SK-N-SH treated with all-trans-retinoic acid at 6 μM for 48 hours (cell line): ENCODE measurements at regions not wholly inside any gene's neighbourhood (a gene's known extent, or its start where the extent isn't known, plus 50 kb on each side); places are given as distances from the start of the nearest gene placed in this dataset.

ENCODE experiments used
- ATAC-seq: fragments of 200-7000 bp; cut with Tn5 transposase; 3 replicates; pipeline ENCODE4 v1.9.1; 2020; ENCODE audit warnings: mild to moderate bottlenecking, moderate library complexity
- ARNTL ChIP-seq: fragments of 450-650 bp; formaldehyde crosslinking; IDR thresholded peaks from 2 replicates; pipeline ENCODE4 v1.5.0; 2020; ENCODE audit warnings: low read depth, mild to moderate bottlenecking, moderate library complexity, borderline replicate concordance
- BACH2 ChIP-seq: fragments of 250-450 bp; sonication (Bioruptor Pico); IDR thresholded peaks from 2 replicates; pipeline ENCODE4 v1.9.0; 2021; ENCODE audit warnings: mild to moderate bottlenecking, borderline replicate concordance
- CSRNP3 ChIP-seq: fragments of 250-450 bp; sonication (Bioruptor Pico); IDR thresholded peaks from 2 replicates; pipeline ENCODE4 v1.5.1; 2021; ENCODE audit warnings: mild to moderate bottlenecking, moderate library complexity
- ESRRG ChIP-seq: fragments of 250-450 bp; sonication (Bioruptor Pico); IDR thresholded peaks from 2 replicates; pipeline ENCODE4 v1.6.1; 2021; ENCODE audit warnings: mild to moderate bottlenecking
- GLIS3 ChIP-seq: fragments of 250-450 bp; sonication (Bioruptor Pico); IDR thresholded peaks from 2 replicates; pipeline ENCODE4 v1.5.0; 2020; ENCODE audit warnings: mild to moderate bottlenecking, moderate library complexity
- ISL1 ChIP-seq: fragments of 250-450 bp; sonication (Bioruptor Pico); IDR thresholded peaks from 2 replicates; pipeline ENCODE4 v2.1.2; 2022; ENCODE audit warnings: mild to moderate bottlenecking, moderate library complexity
- OSR1 ChIP-seq: fragments of 250-450 bp; sonication (Bioruptor Pico); IDR thresholded peaks from 2 replicates; pipeline ENCODE4 v1.8.0; 2022; ENCODE audit warnings: moderate library complexity, mild to moderate bottlenecking, inconsistent platforms
- POU6F1 ChIP-seq: fragments of 250-450 bp; sonication (Bioruptor Pico); IDR thresholded peaks from 2 replicates; pipeline ENCODE4 v1.8.0; 2021; ENCODE audit warnings: low read depth, mild to moderate bottlenecking, moderate library complexity, borderline replicate concordance
- PPARA ChIP-seq: fragments of 250-450 bp; sonication (Bioruptor Pico); IDR thresholded peaks from 2 replicates; pipeline ENCODE4 v1.5.0; 2020; ENCODE audit warnings: mild to moderate bottlenecking, borderline replicate concordance
- RARB ChIP-seq: fragments of 250-450 bp; sonication (Bioruptor Pico); IDR thresholded peaks from 2 replicates; pipeline ENCODE4 v1.8.0; 2021; ENCODE audit warnings: mild to moderate bottlenecking, moderate library complexity
- TOX ChIP-seq: fragments of 250-450 bp; sonication (Bioruptor Pico); IDR thresholded peaks from 2 replicates; pipeline ENCODE4 v1.8.0; 2021; ENCODE audit warnings: mild to moderate bottlenecking, moderate library complexity, borderline replicate concordance
- TSHZ2 ChIP-seq: fragments of 250-450 bp; sonication (Bioruptor Pico); IDR thresholded peaks from 2 replicates; pipeline ENCODE4 v1.5.0; 2020; ENCODE audit warnings: mild to moderate bottlenecking, moderate library complexity
- ZFP3 ChIP-seq: fragments of 250-450 bp; sonication (Bioruptor Pico); IDR thresholded peaks from 2 replicates; pipeline ENCODE4 v1.5.0; 2020; ENCODE audit warnings: mild to moderate bottlenecking, moderate library complexity
- ZFP30 ChIP-seq: fragments of 450-650 bp; formaldehyde crosslinking; IDR thresholded peaks from 2 replicates; pipeline ENCODE4 v1.5.0; 2022; ENCODE audit warnings: mild to moderate bottlenecking, moderate library complexity
- ZNF565 ChIP-seq: fragments of 450-650 bp; formaldehyde crosslinking; conservative IDR thresholded peaks from 2 replicates; pipeline ENCODE4 v1.5.0; 2020; ENCODE audit warnings: low read depth, mild to moderate bottlenecking, moderate library complexity
- ZNF70 ChIP-seq: fragments of 450-650 bp; formaldehyde crosslinking; IDR thresholded peaks from 2 replicates; pipeline ENCODE4 v1.5.0; 2020; ENCODE audit warnings: mild to moderate bottlenecking, moderate library complexity
- ZNF8 ChIP-seq: fragments of 450-650 bp; formaldehyde crosslinking; IDR thresholded peaks from 2 replicates; pipeline ENCODE4 v1.5.0; 2020; ENCODE audit warnings: mild to moderate bottlenecking, moderate library complexity
- TF ChIP-seq, protein P1 (sequence below): fragments of 250-450 bp; sonication (Bioruptor Pico); IDR thresholded peaks from 2 replicates; pipeline ENCODE4 v1.5.1; 2020; ENCODE audit warnings: low read depth, mild to moderate bottlenecking, moderate library complexity
- TF ChIP-seq, protein P2 (sequence below): fragments of 250-450 bp; sonication (Bioruptor Pico); IDR thresholded peaks from 2 replicates; pipeline ENCODE4 v1.8.0; 2020; ENCODE audit warnings: mild to moderate bottlenecking, moderate library complexity, borderline replicate concordance

DNA sequence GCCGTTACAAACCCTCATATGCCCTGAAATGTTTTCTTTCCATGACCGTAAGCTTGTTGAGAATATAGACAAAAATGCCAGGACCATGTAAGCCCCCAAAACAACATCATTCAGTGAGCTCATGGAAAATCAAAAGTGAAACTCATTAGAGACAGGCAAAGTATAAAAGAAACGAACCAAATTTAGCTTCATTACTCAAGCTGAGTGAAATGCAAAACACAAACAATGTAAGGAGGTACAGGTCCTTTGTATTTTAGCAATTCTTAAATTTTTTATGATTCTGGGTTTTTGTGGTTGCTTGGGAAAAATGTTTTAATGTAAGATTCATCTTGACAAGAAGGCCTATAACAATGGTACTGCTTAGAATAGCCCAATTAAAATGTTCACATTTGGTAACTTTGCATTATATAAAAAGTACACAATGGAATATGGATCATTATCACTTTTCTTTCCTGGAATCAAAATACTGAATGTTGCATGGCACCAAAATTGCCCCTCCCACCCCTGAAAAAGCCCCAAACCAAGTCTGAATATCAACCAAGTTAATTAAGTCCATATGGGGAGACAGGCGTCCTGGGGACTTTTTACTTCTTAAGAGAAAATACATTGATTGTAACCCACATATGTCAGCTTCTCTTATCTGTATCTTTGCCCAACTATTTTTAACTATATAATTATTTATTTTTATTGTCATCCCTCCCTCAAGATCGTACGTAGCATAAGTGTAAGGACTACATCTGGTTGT is 247.7 kb upstream of the CDIN1 start (continued):
- TF ChIP-seq POU6F1 (CRISPR knock-in tag): no peak
- TF ChIP-seq, all 23 proteins: peak for 0

GRCh38 chr15:36332301-36332700 is 247.1 kb upstream of the CDIN1 start:
- TF ChIP-seq ZNF70 (CRISPR knock-in tag): no peak
- TF ChIP-seq, protein P1, sequence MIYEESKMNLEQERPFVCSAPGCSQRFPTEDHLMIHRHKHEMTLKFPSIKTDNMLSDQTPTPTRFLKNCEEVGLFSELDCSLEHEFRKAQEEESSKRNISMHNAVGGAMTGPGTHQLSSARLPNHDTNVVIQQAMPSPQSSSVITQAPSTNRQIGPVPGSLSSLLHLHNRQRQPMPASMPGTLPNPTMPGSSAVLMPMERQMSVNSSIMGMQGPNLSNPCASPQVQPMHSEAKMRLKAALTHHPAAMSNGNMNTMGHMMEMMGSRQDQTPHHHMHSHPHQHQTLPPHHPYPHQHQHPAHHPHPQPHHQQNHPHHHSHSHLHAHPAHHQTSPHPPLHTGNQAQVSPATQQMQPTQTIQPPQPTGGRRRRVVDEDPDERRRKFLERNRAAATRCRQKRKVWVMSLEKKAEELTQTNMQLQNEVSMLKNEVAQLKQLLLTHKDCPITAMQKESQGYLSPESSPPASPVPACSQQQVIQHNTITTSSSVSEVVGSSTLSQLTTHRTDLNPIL (CRISPR knock-in tag): no peak
- no peak for TF ChIP-seq OSR1
- TF ChIP-seq POU6F1 (CRISPR knock-in tag): no peak
- TF ChIP-seq ARNTL (CRISPR knock-in tag): no peak
- TF ChIP-seq RARB (CRISPR knock-in tag): no peak
- TF ChIP-seq ZNF8 (CRISPR knock-in tag): no peak
- TF ChIP-seq ISL1: no peak
- TF ChIP-seq ZNF565 (CRISPR knock-in tag): no peak
- TF ChIP-seq TSHZ2: no peak
- TF ChIP-seq PPARA (CRISPR knock-in tag): no peak
- no peak for TF ChIP-seq ZFP3 (CRISPR knock-in tag)
- no peak for TF ChIP-seq GLIS3 (CRISPR knock-in tag)
- ATAC-seq: no peak

- ATAC-seq: no peak
- TF ChIP-seq ZNF8 (CRISPR knock-in tag) (no peak), ZNF70 (CRISPR knock-in tag) (no peak), ESRRG (no peak), TOX (no peak), GLIS3 (CRISPR knock-in tag) (no peak), OSR1 (no peak), ZNF565 (CRISPR knock-in tag) (no peak), BACH2 (CRISPR knock-in tag) (no peak), ISL1 (no peak), ZFP3 (CRISPR knock-in tag) (no peak), PPARA (CRISPR knock-in tag) (no peak)
- TF ChIP-seq, protein P2, sequence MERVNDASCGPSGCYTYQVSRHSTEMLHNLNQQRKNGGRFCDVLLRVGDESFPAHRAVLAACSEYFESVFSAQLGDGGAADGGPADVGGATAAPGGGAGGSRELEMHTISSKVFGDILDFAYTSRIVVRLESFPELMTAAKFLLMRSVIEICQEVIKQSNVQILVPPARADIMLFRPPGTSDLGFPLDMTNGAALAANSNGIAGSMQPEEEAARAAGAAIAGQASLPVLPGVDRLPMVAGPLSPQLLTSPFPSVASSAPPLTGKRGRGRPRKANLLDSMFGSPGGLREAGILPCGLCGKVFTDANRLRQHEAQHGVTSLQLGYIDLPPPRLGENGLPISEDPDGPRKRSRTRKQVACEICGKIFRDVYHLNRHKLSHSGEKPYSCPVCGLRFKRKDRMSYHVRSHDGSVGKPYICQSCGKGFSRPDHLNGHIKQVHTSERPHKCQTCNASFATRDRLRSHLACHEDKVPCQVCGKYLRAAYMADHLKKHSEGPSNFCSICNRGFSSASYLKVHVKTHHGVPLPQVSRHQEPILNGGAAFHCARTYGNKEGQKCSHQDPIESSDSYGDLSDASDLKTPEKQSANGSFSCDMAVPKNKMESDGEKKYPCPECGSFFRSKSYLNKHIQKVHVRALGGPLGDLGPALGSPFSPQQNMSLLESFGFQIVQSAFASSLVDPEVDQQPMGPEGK (CRISPR knock-in tag): no peak
Measured at GRCh38 chr15:36332896-36333295, 246.5 kb upstream of the CDIN1 start.

DNA sequence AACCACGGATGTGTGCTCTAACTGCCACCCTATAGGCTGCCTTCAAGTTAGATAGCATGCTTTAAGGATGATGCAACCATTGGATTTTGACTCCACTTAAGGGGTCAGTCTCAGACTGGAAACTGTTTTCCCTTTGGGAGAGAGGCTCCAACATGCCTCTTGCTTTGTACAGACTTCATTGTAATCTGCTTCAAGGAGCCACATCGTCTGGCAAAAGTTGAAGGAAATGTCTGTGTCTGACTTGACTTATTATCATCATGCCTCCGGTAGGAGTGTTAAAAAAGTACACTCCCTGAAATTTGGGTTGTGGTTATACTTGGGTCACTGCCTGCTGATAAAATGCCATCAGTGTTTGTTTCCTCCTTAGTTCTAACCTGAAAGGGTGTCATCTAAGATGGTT is 245.4 kb upstream of the CDIN1 start:
- TF ChIP-seq OSR1 (no peak), ZFP3 (CRISPR knock-in tag) (no peak), CSRNP3 (no peak), ARNTL (CRISPR knock-in tag) (no peak), ZFP30 (CRISPR knock-in tag) (no peak), TSHZ2 (no peak), GLIS3 (CRISPR knock-in tag) (no peak), ZNF70 (CRISPR knock-in tag) (no peak)
- peak; percentile 54 for ATAC-seq
